Muscle of arm (tissue), 1 donor: ENCODE measurements at regions not wholly inside any gene's neighbourhood (a gene's known extent, or its start where the extent isn't known, plus 50 kb on each side); places are given as distances from the start of the nearest gene placed in this dataset.
"Not testable (repeated sequence)": the region's sequence is repeated elsewhere in the genome, so short reads cannot be mapped to it uniquely, and the experiment has no call there.

Experiments used
- DNase-seq: peaks from one replicate; pipeline ENCODE4 v3.0.0-alpha.2; 2013

- no peak for DNase-seq
Measured at GRCh38 chr5:111635151-111635902, 121.7 kb downstream of the NREP start.

GRCh38 chr5:111631328-111631727 lies 119.0 kb upstream of the STARD4 start:
- no peak for DNase-seq

GRCh38 chr5:111628901-111629300 lies 116.6 kb upstream of the STARD4 start:
- peak; percentile 43 for DNase-seq

- DNase-seq: no peak
Measured at GRCh38 chr5:111627862-111628261, 115.5 kb upstream of the STARD4 start.

GRCh38 chr5:111626473-111627148 lies 114.3 kb upstream of the STARD4 start:
- no peak for DNase-seq

- DNase-seq: no peak
Measured at GRCh38 chr5:111618623-111619271, 106.4 kb upstream of the STARD4 start.

- DNase-seq: no peak
Measured at GRCh38 chr5:111615054-111615453, 102.7 kb upstream of the STARD4 start.

GRCh38 chr5:111612013-111612630 lies 99.8 kb upstream of the STARD4 start:
- DNase-seq: not testable (repeated sequence)

- no peak for DNase-seq
Measured at GRCh38 chr5:111606194-111606593, 93.9 kb upstream of the STARD4 start.

GRCh38 chr5:111603446-111603827 lies 91.1 kb upstream of the STARD4 start:
- DNase-seq: no peak

- DNase-seq: no peak
Measured at GRCh38 chr5:111602817-111603445, 90.6 kb upstream of the STARD4 start.

GRCh38 chr5:111598996-111599395 lies 86.7 kb upstream of the STARD4 start:
- no peak for DNase-seq

- no peak for DNase-seq
Measured at GRCh38 chr5:111597491-111597890, 85.2 kb upstream of the STARD4 start.

- DNase-seq: no peak
Measured at GRCh38 chr5:111596705-111597104, 84.4 kb upstream of the STARD4 start.

GRCh38 chr5:111595425-111595824 lies 83.1 kb upstream of the STARD4 start:
- DNase-seq: no peak

GRCh38 chr5:111589316-111589715 lies 77.0 kb upstream of the STARD4 start:
- no peak for DNase-seq

- no peak for DNase-seq
Measured at GRCh38 chr5:111587728-111588127, 75.4 kb upstream of the STARD4 start.

- no peak for DNase-seq
Measured at GRCh38 chr5:111585946-111586345, 73.6 kb upstream of the STARD4 start.

GRCh38 chr5:111585291-111585690 lies 73.0 kb upstream of the STARD4 start:
- no peak for DNase-seq

GRCh38 chr5:111584651-111585050 lies 72.3 kb upstream of the STARD4 start:
- no peak for DNase-seq

- DNase-seq: no peak
Measured at GRCh38 chr5:111583758-111584203, 71.4 kb upstream of the STARD4 start.

- no peak for DNase-seq
Measured at GRCh38 chr5:111582993-111583601, 70.8 kb upstream of the STARD4 start.
